GM19023 (cell line): ENCODE measurements at regions not wholly inside any gene's neighbourhood (a gene's known extent, or its start where the extent isn't known, plus 50 kb on each side); places are given as distances from the start of the nearest gene placed in this dataset.
"Not testable (repeated sequence)": the region's sequence is repeated elsewhere in the genome, so short reads cannot be mapped to it uniquely, and the experiment has no call there.

Experiments
- ATAC-seq: cut with Tn5 transposase; IDR thresholded peaks from one replicate; pipeline ENCODE4 v1.9.1; 2021; ENCODE audit warnings: mild to moderate bottlenecking, moderate library complexity; ENCODE audit not compliant: unreplicated experiment

- ATAC-seq = not testable (repeated sequence)
Observed at GRCh38 chr11:116667318-116667717, 105.5 kb downstream of the BUD13 start.

- not testable (repeated sequence) for ATAC-seq
Observed at GRCh38 chr11:116666673-116667249, 106.0 kb downstream of the BUD13 start.

- no peak for ATAC-seq
Observed at GRCh38 chr11:116665523-116665922, 107.3 kb downstream of the BUD13 start.

- ATAC-seq = no peak
Observed at GRCh38 chr11:116661056-116661455, 111.7 kb downstream of the BUD13 start.

GRCh38 chr11:116660011-116660410 lies 112.8 kb downstream of the BUD13 start:
- ATAC-seq = no peak

- ATAC-seq = no peak
Observed at GRCh38 chr11:116658876-116659535, 113.8 kb downstream of the BUD13 start.

GRCh38 chr11:116657842-116658825 lies 114.7 kb downstream of the BUD13 start:
- no peak for ATAC-seq

- no peak for ATAC-seq
Observed at GRCh38 chr11:116656011-116656410, 116.8 kb downstream of the BUD13 start.

- no peak for ATAC-seq
Observed at GRCh38 chr11:116654526-116654925, 118.3 kb downstream of the BUD13 start.

- no peak for ATAC-seq
Observed at GRCh38 chr11:116653206-116653605, 119.6 kb downstream of the BUD13 start.

- ATAC-seq = no peak
Observed at GRCh38 chr11:116651737-116652237, 121.0 kb downstream of the BUD13 start.

GRCh38 chr11:116651098-116651736 lies 121.6 kb downstream of the BUD13 start:
- ATAC-seq = no peak

GRCh38 chr11:116650052-116650451 lies 122.7 kb downstream of the BUD13 start:
- no peak for ATAC-seq

- ATAC-seq = no peak
Observed at GRCh38 chr11:116649268-116649667, 123.5 kb downstream of the BUD13 start.

GRCh38 chr11:116648247-116649174 lies 124.3 kb downstream of the BUD13 start:
- no peak for ATAC-seq

- ATAC-seq = no peak
Observed at GRCh38 chr11:116647305-116648080, 125.3 kb downstream of the BUD13 start.

- no peak for ATAC-seq
Observed at GRCh38 chr11:116646191-116646590, 126.6 kb downstream of the BUD13 start.

- ATAC-seq = no peak
Observed at GRCh38 chr11:116644941-116645305, 127.9 kb downstream of the BUD13 start.
